Large intestine (tissue), 3 donors: ENCODE measurements at regions not wholly inside any gene's neighbourhood (a gene's known extent, or its start where the extent isn't known, plus 50 kb on each side); places are given as distances from the start of the nearest gene placed in this dataset.

Source experiments
- DNase-seq, 2 donors: peaks; one replicate each; pipeline versions ENCODE4 v3.0.0 to v3.0.0-alpha.2; 2013
- H3K27ac ChIP-seq: one replicate; pipeline ENCODE4 v1.5.1; 2013; ENCODE audit warnings: low read length
- H3K27me3 ChIP-seq: 2 replicates; pipeline ENCODE4 v1.6.1; 2013; ENCODE audit warnings: low read length; ENCODE audit not compliant: control insufficient read depth, insufficient read depth
- H3K36me3 ChIP-seq: 2 replicates; pipeline ENCODE4 v1.6.1; 2013; ENCODE audit warnings: low read length; ENCODE audit not compliant: control insufficient read depth, insufficient read depth
- H3K4me1 ChIP-seq: one replicate; pipeline ENCODE4 v1.6.1; 2013; ENCODE audit warnings: low read length; ENCODE audit not compliant: control insufficient read depth, insufficient read depth
- H3K4me3 ChIP-seq: one replicate; pipeline ENCODE4 v1.5.1; 2013; ENCODE audit warnings: low read length
- H3K9me3 ChIP-seq: one replicate; pipeline ENCODE4 v1.6.1; 2013; ENCODE audit warnings: mild to moderate bottlenecking, low read depth, low read length, moderate library complexity; ENCODE audit not compliant: control insufficient read depth
- WGBS: methylation state at CpG from one replicate; pipeline ENCODE4 v1.1.5; 2013; ENCODE audit warnings: low lambda C conversion rate; ENCODE audit not compliant: insufficient coverage; 5-methylcytosine and 5-hydroxymethylcytosine counted together

DNA sequence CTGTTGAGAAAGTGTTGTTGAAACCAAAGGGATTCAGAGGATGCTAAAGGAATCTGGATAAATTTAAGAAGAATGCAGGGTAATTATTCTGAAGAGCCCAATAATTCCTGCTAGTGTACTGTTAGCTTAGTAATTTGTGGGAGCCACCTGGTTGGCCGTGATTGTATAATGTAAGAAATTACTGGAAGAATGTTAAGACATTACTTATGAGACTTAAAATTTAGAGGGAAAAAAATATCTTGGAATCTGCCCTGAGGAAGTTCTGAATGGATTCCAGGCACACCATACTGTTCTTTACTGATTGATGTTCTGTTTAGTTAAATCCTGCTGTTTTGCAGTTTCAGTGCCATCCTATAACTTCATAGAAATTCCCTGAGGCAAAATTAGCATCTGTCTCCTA lies 155.0 kb upstream of the RHOBTB1 start:
- H3K4me1 ChIP-seq: no peaks in the 10 kb centered on the region
- H3K36me3 ChIP-seq: no peaks in the 10 kb centered on the region
- no peak for DNase-seq
- WGBS: 67% methylated on average over 1 of the region's 1 CpG
- H3K27ac ChIP-seq: no peak overlapping the region
- H3K9me3 ChIP-seq: no peaks in the 10 kb centered on the region
- no peaks in the 10 kb centered on the region for H3K27me3 ChIP-seq
- H3K4me3 ChIP-seq: no peak overlapping the region

DNA sequence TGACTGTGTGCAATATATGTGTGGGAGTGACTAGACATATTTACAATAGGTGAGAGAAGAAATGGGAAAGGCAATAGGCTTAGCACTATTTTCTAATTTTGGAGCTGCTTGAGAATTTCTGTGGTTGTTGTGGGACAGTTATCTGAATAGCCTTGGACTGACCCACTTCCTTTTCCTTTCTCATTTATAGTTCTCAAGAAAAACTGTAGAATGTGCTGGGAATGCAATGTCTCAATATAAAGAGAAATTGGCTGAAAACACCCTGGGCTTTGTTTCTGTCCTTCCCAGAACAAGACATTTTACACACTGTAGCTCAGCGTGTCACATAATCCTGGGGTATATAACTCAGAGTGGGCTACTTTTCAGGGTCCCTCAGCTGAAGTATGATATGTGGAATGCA lies 153.0 kb upstream of the RHOBTB1 start:
- no CpG with 5 or more reads among the region's 1 CpG for WGBS
- DNase-seq: no peak
- H3K4me1 ChIP-seq: no peaks in the 10 kb centered on the region

DNA sequence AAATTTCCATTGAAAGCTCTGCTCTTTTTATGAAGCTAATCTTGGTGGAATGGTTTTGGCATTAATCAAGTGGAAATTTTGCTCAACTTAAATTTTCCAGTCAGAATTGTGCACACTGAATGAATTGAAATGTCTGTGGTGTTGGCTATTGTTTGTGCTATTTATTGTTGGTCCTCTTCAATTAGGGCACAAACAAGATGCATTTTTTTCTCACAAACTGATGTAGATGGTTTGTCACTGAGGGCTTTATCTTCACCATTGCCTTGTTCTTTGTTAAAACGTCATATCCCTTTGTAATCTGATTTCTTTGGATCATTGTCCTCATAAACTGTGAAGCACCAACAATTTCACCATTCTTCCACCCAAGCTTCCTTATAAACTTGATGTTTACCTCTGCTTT lies 152.1 kb upstream of the RHOBTB1 start:
- Histone ChIP-seq H3K9me3 (no peaks in the 10 kb centered on the region), H3K27me3 (no peaks in the 10 kb centered on the region), H3K36me3 (no peaks in the 10 kb centered on the region), H3K27ac (no peak overlapping the region), H3K4me3 (no peak overlapping the region), H3K4me1 (no peaks in the 10 kb centered on the region)
- DNase-seq: no peak
- 86% methylated on average over 1 of the region's 1 CpG for WGBS

More for the DNA sequence above, 153.0 kb upstream of the RHOBTB1 start:
- H3K4me3 ChIP-seq: no peak overlapping the region
- no peaks in the 10 kb centered on the region for H3K9me3 ChIP-seq
- H3K27ac ChIP-seq: no peak overlapping the region
- no peaks in the 10 kb centered on the region for H3K36me3 ChIP-seq
- H3K27me3 ChIP-seq: no peaks in the 10 kb centered on the region

DNA sequence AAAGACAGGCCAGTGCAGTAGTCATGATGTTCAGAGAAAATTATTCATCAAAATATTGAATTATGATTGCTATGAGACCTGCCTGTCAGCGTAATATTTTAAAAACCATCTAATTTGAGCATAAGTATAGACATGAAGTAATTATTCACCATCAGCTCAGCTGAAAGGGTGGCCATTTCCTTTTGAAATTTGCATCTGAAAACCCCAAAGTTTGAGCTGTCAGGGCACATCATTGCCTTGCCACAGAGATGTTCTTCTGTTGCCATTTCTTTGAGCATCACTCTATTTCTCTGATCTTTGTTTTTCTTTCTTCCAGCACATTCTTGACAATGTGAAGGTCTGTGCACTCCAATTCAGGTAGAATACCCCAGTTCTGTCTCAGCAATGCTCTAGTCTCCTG lies 147.5 kb upstream of the RHOBTB1 start:
- no peak for DNase-seq
- Histone ChIP-seq H3K27ac (no peak overlapping the region), H3K36me3 (no peaks in the 10 kb centered on the region), H3K27me3 (no peaks in the 10 kb centered on the region), H3K9me3 (no peaks in the 10 kb centered on the region), H3K4me3 (no peak overlapping the region), H3K4me1 (no peaks in the 10 kb centered on the region)
- 100% methylated on average over 1 of the region's 1 CpG for WGBS

DNA sequence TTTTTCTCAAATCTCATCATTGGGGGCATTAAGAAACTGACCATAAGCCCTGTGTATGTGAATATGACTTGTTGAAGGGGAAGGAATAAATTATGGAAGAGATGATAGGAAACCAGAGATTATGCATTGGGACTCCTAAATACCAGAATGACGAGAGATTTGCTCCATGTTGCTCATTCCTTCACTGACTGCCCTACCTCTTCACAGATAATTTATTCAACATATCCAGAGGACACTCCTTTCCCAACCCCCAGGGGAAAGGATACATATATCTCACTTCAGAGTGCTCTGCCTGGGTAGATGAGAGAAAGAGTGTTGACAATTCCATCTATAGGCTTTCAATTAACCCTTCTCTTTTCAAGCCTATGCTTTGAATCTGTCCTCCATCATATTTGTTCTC lies 145.3 kb upstream of the RHOBTB1 start:
- Histone ChIP-seq H3K9me3 (no peaks in the 10 kb centered on the region), H3K27ac (no peak overlapping the region), H3K4me3 (no peak overlapping the region), H3K36me3 (no peaks in the 10 kb centered on the region), H3K27me3 (no peaks in the 10 kb centered on the region), H3K4me1 (no peaks in the 10 kb centered on the region)
- no peak for DNase-seq
- no CpG with 5 or more reads among the region's 1 CpG for WGBS

DNA sequence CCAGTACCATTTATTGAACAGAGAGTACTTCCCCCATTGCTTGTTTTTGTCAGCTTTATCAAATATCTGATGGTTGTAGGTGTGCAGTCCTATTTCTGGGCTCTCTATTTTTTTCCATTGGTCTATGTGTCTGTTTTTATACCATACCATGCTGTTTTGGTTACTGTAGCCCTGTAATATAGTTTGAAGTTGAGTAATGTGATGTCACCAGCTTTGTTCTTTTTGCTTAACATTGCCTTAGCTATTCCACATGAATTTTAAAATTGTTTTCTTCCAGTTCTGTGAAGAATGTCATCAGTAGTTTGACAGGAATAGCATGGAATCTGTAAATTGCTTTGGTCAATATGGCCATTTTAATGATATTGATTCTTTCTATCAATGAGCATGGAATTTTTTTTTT lies 140.5 kb upstream of the RHOBTB1 start:
- Histone ChIP-seq H3K36me3 (no peaks in the 10 kb centered on the region), H3K4me3 (no peak overlapping the region), H3K9me3 (no peaks in the 10 kb centered on the region), H3K27me3 (no peaks in the 10 kb centered on the region), H3K4me1 (no peaks in the 10 kb centered on the region), H3K27ac (no peak overlapping the region)
- DNase-seq: no peak

DNA sequence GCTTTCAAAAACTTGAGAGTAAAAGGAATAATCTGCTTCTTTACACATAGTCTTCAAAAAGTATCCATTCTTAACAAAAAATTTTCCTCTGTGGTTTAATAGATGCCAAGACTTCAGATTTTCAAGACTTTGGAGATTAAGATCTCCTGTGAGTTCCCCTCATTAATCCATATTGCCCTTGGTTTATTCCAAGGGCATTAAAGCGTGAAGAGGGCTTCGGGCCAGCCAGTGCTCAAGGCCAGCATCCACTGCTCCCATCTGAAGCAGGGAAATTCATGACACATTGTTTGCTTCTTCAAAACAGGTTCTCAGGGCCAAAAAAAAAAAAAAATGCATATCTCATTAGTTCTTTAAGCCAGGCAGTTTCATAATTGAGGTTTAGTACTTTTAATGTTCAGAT lies 137.3 kb upstream of the RHOBTB1 start:
- H3K4me1 ChIP-seq: no peaks in the 10 kb centered on the region
- no peaks in the 10 kb centered on the region for H3K36me3 ChIP-seq
- WGBS: no CpG with 5 or more reads among the region's 2 CpGs
- no peak for DNase-seq
- no peaks in the 10 kb centered on the region for H3K27me3 ChIP-seq
- H3K9me3 ChIP-seq: no peaks in the 10 kb centered on the region
- H3K4me3 ChIP-seq: no peak overlapping the region
- H3K27ac ChIP-seq: no peak overlapping the region

DNA sequence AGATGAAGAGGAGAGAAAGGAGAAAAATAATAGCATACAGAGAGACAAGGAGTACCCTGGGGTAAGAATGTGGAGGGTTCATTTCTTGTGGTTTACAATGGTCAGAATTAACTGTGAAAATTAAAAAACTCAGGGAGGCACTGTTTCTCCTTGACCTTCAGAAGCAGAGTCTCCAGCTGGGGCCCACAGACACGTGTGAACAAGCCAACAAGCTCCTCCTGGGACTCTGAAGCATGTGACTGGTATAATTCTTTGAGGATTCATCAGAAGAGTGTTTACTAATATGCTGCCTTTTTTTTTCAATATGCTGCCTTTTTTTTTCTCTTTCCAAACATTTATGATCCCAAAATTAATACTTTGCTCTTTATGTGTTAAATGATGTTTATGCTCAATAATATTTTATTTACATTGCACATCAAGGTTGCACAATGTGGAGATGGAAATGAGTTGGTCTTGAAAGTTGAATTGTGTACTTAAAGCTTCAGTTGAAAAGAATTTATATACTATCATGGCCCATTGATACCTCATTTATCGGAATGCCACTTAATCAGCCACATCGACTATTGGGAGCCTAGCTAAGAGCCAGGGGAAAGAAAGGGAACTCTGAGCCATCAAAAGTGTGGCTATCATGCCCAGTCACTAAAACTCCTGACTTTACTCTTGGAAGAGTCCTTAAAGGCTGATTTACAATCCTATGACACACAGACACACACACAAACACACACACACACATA lies 134.7 kb upstream of the RHOBTB1 start:
- no peaks in the 10 kb centered on the region for H3K27me3 ChIP-seq
- H3K36me3 ChIP-seq: no peaks in the 10 kb centered on the region
- H3K4me1 ChIP-seq: no peaks in the 10 kb centered on the region
- no peak overlapping the region for H3K4me3 ChIP-seq
- no CpG with 5 or more reads among the region's 3 CpGs for WGBS
- DNase-seq: no peak
- H3K27ac ChIP-seq: no peak overlapping the region
- no peaks in the 10 kb centered on the region for H3K9me3 ChIP-seq

DNA sequence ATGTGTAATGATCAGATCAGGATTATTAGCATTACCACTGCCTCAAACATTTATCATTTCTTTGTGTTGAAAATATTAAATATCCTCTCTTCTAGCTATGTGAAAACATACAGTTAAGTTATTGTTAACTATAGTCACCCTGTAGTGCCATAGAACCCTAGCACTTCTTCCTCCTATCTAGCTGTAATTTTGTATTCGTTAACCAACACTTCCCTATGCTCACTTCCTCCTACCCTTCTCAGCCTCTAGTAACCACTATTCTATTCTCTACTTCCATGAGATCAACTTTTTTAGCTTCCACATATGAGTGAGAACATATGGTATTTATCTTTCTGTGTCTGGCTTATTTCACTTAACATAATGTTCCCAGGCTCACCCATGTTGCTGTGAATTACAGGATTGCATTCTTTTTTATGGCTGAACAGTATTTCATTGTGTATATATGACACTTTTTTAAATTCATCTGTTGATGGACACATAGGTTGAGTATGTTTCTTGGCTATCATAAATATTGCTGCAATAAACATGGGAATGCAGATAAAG lies 132.7 kb upstream of the RHOBTB1 start:
- no peaks in the 10 kb centered on the region for H3K36me3 ChIP-seq
- no peaks in the 10 kb centered on the region for H3K4me1 ChIP-seq
- DNase-seq: no peak
- H3K4me3 ChIP-seq: no peak overlapping the region
- 90% methylated on average over 1 of the region's 1 CpG for WGBS
- H3K9me3 ChIP-seq: no peaks in the 10 kb centered on the region
- H3K27ac ChIP-seq: no peak overlapping the region
- no peaks in the 10 kb centered on the region for H3K27me3 ChIP-seq

DNA sequence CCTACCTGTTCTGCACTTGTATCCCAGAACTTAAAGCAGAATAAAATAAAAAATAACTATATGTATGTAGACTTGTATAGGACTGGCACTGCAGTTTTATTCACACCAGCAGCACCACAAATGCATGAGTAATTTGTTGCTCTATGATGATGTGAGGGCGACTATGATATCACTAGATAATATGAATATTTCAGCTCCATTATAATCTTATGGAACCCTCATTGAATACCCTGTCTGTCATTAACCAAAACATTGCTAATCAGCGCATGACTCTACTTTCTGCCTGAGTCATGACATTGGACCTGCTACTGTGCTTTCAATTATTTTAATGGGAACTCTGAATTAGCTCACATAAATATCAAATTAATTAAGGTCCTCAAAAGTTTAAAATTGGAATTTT lies 129.4 kb upstream of the RHOBTB1 start:
- no peaks in the 10 kb centered on the region for H3K36me3 ChIP-seq
- no peaks in the 10 kb centered on the region for H3K27me3 ChIP-seq
- H3K9me3 ChIP-seq: no peaks in the 10 kb centered on the region
- WGBS: no CpG with 5 or more reads among the region's 2 CpGs
- no peak overlapping the region for H3K4me3 ChIP-seq
- H3K27ac ChIP-seq: no peak overlapping the region
- no peak for DNase-seq
- H3K4me1 ChIP-seq: no peaks in the 10 kb centered on the region

DNA sequence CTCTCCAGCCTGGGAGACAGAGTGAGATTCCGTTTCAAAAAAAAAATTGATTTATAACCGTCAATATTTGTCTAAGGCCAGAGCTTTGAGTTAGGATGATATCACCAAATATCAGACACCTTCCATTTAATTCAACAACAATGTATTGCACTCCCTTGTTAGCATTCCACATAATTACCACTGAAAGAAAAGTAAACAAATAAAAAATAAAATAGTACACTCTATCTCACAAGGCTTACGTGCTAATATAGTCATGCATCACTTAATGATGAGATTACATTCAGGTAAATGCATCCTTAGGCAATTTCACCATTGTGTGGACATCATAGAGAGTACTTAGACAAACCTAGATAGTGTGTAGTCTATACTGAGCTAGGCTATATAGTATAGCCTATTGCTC lies 127.6 kb upstream of the RHOBTB1 start:
- no CpG with 5 or more reads among the region's 3 CpGs for WGBS
- H3K4me1 ChIP-seq: no peaks in the 10 kb centered on the region
- no peaks in the 10 kb centered on the region for H3K9me3 ChIP-seq
- no peaks in the 10 kb centered on the region for H3K36me3 ChIP-seq
- H3K4me3 ChIP-seq: no peak overlapping the region
- H3K27ac ChIP-seq: no peak overlapping the region
- no peaks in the 10 kb centered on the region for H3K27me3 ChIP-seq
- no peak for DNase-seq
